ENCODE measurements at regions not wholly inside any gene's neighbourhood (a gene's known extent, or its start where the extent isn't known, plus 50 kb on each side); places are given as distances from the start of the nearest gene placed in this dataset.

DNA sequence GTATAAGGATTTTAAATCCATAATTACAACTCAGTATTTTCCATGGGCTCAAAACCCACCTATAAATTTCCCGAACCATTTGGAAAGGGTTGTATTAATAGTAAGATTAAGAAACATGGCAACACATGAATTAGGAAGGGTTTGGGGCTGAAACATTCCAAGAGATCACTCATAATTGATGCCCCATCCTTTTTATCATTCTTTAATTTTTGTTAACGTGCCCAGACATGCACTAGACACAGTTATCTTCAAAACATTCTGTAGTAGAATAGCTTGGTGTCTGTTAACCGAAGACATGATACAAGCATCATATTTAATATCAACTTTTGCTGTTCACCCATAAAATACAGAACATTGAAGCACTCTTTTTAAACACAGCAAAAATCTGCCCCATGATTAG is 106.8 kb upstream of the FRMD6 start:
- Histone ChIP-seq H3K9ac (ENCODE audit: low read length) (no peak overlapping the region), H3K9me3 (ENCODE audit: low read length) (no peaks in the 10 kb centered on the region), H3K27ac (ENCODE audit: low read length) (no peak overlapping the region), H3K36me3 (ENCODE audit: insufficient read depth, low read length) (no peaks in the 10 kb centered on the region), H3K79me2 (replicated peaks; ENCODE audit: insufficient read depth, low read length) (no peaks in the 10 kb centered on the region), H3K4me2 (ENCODE audit: low read length) (no peak overlapping the region), H3K27me3 (ENCODE audit: insufficient read depth, low read depth, low read length) (no peaks in the 10 kb centered on the region), H4K20me1 (ENCODE audit: insufficient read depth) (no peaks in the 10 kb centered on the region), H3K9me2 (ENCODE audit: insufficient read depth, low read length) (no peaks in the 10 kb centered on the region), H3F3A (ENCODE audit: insufficient read depth, low read length, poor library complexity, severe bottlenecking) (no peaks in the 10 kb centered on the region), H2AFZ (ENCODE audit: low read depth, low read length) (no peak overlapping the region), H3K4me3 (ENCODE audit: low read length) (no peak overlapping the region)
- no peak for TF ChIP-seq POLR2AphosphoS5 (IDR thresholded peaks at IDR 0.05)
- no peak for TF ChIP-seq MXI1 (conservative IDR thresholded peaks at IDR 0.05; ENCODE audit: poor library complexity, severe bottlenecking)

GRCh38 chr14:51545396-51545795 is 106.3 kb upstream of the FRMD6 start:
- H3K9me2 ChIP-seq (ENCODE audit: insufficient read depth, low read length): no peaks in the 10 kb centered on the region
- H3K27ac ChIP-seq (ENCODE audit: low read length): no peak overlapping the region
- H4K20me1 ChIP-seq (ENCODE audit: insufficient read depth): no peaks in the 10 kb centered on the region
- H3K9ac ChIP-seq (ENCODE audit: low read length): no peak overlapping the region
- no peaks in the 10 kb centered on the region for H3K36me3 ChIP-seq (ENCODE audit: insufficient read depth, low read length)
- no peak overlapping the region for H2AFZ ChIP-seq (ENCODE audit: low read depth, low read length)
- no peak overlapping the region for H3K4me3 ChIP-seq (ENCODE audit: low read length)
- TF ChIP-seq EP300 (conservative IDR thresholded peaks at IDR 0.05; ENCODE audit: poor library complexity, severe bottlenecking) (no peak), RAD21 (conservative IDR thresholded peaks at IDR 0.05) (no peak), SMC3 (conservative IDR thresholded peaks at IDR 0.05; ENCODE audit: poor library complexity) (no peak), EZH2 (IDR thresholded peaks at IDR 0.05; ENCODE audit: borderline replicate concordance, insufficient read depth, low read length, poor library complexity, severe bottlenecking) (no peak), POLR2AphosphoS5 (IDR thresholded peaks at IDR 0.05) (no peak), TAF1 (IDR thresholded peaks at IDR 0.05; ENCODE audit: low read depth) (no peak)
- TF ChIP-seq, protein P1, sequence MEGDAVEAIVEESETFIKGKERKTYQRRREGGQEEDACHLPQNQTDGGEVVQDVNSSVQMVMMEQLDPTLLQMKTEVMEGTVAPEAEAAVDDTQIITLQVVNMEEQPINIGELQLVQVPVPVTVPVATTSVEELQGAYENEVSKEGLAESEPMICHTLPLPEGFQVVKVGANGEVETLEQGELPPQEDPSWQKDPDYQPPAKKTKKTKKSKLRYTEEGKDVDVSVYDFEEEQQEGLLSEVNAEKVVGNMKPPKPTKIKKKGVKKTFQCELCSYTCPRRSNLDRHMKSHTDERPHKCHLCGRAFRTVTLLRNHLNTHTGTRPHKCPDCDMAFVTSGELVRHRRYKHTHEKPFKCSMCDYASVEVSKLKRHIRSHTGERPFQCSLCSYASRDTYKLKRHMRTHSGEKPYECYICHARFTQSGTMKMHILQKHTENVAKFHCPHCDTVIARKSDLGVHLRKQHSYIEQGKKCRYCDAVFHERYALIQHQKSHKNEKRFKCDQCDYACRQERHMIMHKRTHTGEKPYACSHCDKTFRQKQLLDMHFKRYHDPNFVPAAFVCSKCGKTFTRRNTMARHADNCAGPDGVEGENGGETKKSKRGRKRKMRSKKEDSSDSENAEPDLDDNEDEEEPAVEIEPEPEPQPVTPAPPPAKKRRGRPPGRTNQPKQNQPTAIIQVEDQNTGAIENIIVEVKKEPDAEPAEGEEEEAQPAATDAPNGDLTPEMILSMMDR (IDR thresholded peaks at IDR 0.05; ENCODE audit: poor library complexity, severe bottlenecking): no peak
- no peaks in the 10 kb centered on the region for H3K79me2 ChIP-seq (replicated peaks; ENCODE audit: insufficient read depth, low read length)
- no peaks in the 10 kb centered on the region for H3K9me3 ChIP-seq (ENCODE audit: low read length)
- H3K27me3 ChIP-seq (ENCODE audit: insufficient read depth, low read depth, low read length): no peaks in the 10 kb centered on the region
- H3K4me2 ChIP-seq (ENCODE audit: low read length): no peak overlapping the region
- H3F3A ChIP-seq (ENCODE audit: insufficient read depth, low read length, poor library complexity, severe bottlenecking): no peaks in the 10 kb centered on the region

DNA sequence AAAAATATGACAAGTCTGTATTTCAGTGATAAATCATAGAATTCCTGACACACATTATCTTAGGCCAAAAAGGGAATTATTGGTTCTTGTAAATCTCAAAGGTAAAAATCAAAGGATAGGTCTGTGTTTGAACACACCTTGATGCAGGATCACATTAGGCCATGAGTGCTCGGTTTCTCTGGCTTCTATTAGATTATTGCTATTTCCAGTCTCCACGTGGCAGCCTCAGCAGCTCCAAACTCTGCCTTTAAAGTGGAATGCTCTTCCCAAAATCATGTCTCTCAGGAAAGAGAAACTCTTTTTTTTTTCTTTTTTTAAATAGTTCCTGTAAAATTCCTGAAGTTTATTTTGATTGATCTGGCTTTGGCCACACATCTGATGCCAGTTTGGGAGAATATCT is 105.6 kb upstream of the FRMD6 start:
- H3K4me3 ChIP-seq (ENCODE audit: low read length): no peak overlapping the region
- no peaks in the 10 kb centered on the region for H4K20me1 ChIP-seq (ENCODE audit: insufficient read depth)
- no peak overlapping the region for H3K9ac ChIP-seq (ENCODE audit: low read length)
- no peaks in the 10 kb centered on the region for H3F3A ChIP-seq (ENCODE audit: insufficient read depth, low read length, poor library complexity, severe bottlenecking)
- no peaks in the 10 kb centered on the region for H3K36me3 ChIP-seq (ENCODE audit: insufficient read depth, low read length)
- H3K4me2 ChIP-seq (ENCODE audit: low read length): no peak overlapping the region
- TF ChIP-seq, protein P2, sequence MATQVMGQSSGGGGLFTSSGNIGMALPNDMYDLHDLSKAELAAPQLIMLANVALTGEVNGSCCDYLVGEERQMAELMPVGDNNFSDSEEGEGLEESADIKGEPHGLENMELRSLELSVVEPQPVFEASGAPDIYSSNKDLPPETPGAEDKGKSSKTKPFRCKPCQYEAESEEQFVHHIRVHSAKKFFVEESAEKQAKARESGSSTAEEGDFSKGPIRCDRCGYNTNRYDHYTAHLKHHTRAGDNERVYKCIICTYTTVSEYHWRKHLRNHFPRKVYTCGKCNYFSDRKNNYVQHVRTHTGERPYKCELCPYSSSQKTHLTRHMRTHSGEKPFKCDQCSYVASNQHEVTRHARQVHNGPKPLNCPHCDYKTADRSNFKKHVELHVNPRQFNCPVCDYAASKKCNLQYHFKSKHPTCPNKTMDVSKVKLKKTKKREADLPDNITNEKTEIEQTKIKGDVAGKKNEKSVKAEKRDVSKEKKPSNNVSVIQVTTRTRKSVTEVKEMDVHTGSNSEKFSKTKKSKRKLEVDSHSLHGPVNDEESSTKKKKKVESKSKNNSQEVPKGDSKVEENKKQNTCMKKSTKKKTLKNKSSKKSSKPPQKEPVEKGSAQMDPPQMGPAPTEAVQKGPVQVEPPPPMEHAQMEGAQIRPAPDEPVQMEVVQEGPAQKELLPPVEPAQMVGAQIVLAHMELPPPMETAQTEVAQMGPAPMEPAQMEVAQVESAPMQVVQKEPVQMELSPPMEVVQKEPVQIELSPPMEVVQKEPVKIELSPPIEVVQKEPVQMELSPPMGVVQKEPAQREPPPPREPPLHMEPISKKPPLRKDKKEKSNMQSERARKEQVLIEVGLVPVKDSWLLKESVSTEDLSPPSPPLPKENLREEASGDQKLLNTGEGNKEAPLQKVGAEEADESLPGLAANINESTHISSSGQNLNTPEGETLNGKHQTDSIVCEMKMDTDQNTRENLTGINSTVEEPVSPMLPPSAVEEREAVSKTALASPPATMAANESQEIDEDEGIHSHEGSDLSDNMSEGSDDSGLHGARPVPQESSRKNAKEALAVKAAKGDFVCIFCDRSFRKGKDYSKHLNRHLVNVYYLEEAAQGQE (IDR thresholded peaks at IDR 0.05; ENCODE audit: borderline replicate concordance): no peak
- TF ChIP-seq MXI1 (conservative IDR thresholded peaks at IDR 0.05; ENCODE audit: poor library complexity, severe bottlenecking) (no peak), POLR2AphosphoS5 (IDR thresholded peaks at IDR 0.05) (no peak), EP300 (conservative IDR thresholded peaks at IDR 0.05; ENCODE audit: poor library complexity, severe bottlenecking) (no peak), RAD21 (conservative IDR thresholded peaks at IDR 0.05) (no peak), EZH2 (IDR thresholded peaks at IDR 0.05; ENCODE audit: borderline replicate concordance, insufficient read depth, low read length, poor library complexity, severe bottlenecking) (no peak), SMC3 (conservative IDR thresholded peaks at IDR 0.05; ENCODE audit: poor library complexity) (no peak), TAF1 (IDR thresholded peaks at IDR 0.05; ENCODE audit: low read depth) (no peak)
- TF ChIP-seq, protein P1 (IDR thresholded peaks at IDR 0.05; ENCODE audit: poor library complexity, severe bottlenecking): no peak
- H3K79me2 ChIP-seq (replicated peaks; ENCODE audit: insufficient read depth, low read length): no peaks in the 10 kb centered on the region
- no peaks in the 10 kb centered on the region for H3K9me2 ChIP-seq (ENCODE audit: insufficient read depth, low read length)
- H3K27me3 ChIP-seq (ENCODE audit: insufficient read depth, low read depth, low read length): no peaks in the 10 kb centered on the region
- H2AFZ ChIP-seq (ENCODE audit: low read depth, low read length): no peak overlapping the region
- no peaks in the 10 kb centered on the region for H3K9me3 ChIP-seq (ENCODE audit: low read length)
- H3K27ac ChIP-seq (ENCODE audit: low read length): no peak overlapping the region
